Keratinocyte (primary cell): ENCODE measurements at regions not wholly inside any gene's neighbourhood (a gene's known extent, or its start where the extent isn't known, plus 50 kb on each side); places are given as distances from the start of the nearest gene placed in this dataset.

Experiments
- EZH2 ChIP-seq: IDR thresholded peaks from one replicate; pipeline ENCODE4 v1.6.1; 2012; ENCODE audit warnings: inconsistent platforms, mild to moderate bottlenecking, low read length, moderate library complexity
- TF ChIP-seq, protein P1 (sequence below), 3 experiments: IDR thresholded peaks in 1 of 3; conservative IDR thresholded peaks in 1 of 3; optimal IDR thresholded peaks in 1 of 3; 2 replicates in 2 of 3; 3 replicates in 1 of 3; pipeline versions ENCODE3 to v1.5.1; 2011; ENCODE audit warnings: low read length in 3 of 3, mild to moderate bottlenecking in 3 of 3, moderate library complexity in 2 of 3, control low read depth in 1 of 3, inconsistent platforms in 1 of 3; ENCODE audit not compliant: insufficient read depth in 2 of 3; ENCODE audit errors: extremely low read depth in 1 of 3

DNA sequence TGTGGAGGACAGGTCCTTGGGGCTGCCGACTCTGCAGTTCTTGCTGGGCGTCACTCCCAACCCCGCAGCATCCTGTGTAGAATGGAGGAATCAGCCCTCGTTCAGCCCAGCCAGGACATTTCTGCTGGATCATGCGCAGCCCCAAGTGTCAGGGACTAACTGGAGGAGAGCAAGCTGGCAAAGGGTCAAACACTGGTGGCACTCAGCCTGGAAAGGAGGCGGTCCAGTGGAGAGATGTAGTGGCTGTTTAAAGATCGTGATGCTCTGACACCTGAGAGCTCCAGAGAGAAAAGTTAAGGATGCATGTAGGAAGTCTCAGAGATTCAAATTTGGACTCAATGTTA, 63.6 kb upstream of the SH3RF3 start:
- TF ChIP-seq, protein P1, sequence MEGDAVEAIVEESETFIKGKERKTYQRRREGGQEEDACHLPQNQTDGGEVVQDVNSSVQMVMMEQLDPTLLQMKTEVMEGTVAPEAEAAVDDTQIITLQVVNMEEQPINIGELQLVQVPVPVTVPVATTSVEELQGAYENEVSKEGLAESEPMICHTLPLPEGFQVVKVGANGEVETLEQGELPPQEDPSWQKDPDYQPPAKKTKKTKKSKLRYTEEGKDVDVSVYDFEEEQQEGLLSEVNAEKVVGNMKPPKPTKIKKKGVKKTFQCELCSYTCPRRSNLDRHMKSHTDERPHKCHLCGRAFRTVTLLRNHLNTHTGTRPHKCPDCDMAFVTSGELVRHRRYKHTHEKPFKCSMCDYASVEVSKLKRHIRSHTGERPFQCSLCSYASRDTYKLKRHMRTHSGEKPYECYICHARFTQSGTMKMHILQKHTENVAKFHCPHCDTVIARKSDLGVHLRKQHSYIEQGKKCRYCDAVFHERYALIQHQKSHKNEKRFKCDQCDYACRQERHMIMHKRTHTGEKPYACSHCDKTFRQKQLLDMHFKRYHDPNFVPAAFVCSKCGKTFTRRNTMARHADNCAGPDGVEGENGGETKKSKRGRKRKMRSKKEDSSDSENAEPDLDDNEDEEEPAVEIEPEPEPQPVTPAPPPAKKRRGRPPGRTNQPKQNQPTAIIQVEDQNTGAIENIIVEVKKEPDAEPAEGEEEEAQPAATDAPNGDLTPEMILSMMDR (optimal IDR thresholded peaks at IDR 0.05 in 1 of 3, IDR thresholded peaks at IDR 0.05 in 1 of 3, conservative IDR thresholded peaks at IDR 0.05 in 1 of 3; ENCODE audit: extremely low read depth in 1 of 3, insufficient read depth in 2 of 3, low read length in 3 of 3) = no peak
- TF ChIP-seq EZH2 = no peak
